DND-41 (cell line): ENCODE measurements at regions not wholly inside any gene's neighbourhood (a gene's known extent, or its start where the extent isn't known, plus 50 kb on each side); places are given as distances from the start of the nearest gene placed in this dataset.

Experiments
- EZH2 ChIP-seq: IDR thresholded peaks from 3 replicates; pipeline ENCODE4 v1.6.1; 2012; ENCODE audit warnings: borderline replicate concordance, low read depth, mild to moderate bottlenecking, moderate library complexity, low read length, inconsistent platforms; ENCODE audit not compliant: severe bottlenecking
- TF ChIP-seq, protein P1 (sequence below): IDR thresholded peaks from 2 replicates; pipeline ENCODE4 v1.5.1; 2012; ENCODE audit warnings: borderline replicate concordance, low read length, moderate library complexity, mild to moderate bottlenecking; ENCODE audit not compliant: poor library complexity, severe bottlenecking; ENCODE audit errors: extremely low read depth

DNA sequence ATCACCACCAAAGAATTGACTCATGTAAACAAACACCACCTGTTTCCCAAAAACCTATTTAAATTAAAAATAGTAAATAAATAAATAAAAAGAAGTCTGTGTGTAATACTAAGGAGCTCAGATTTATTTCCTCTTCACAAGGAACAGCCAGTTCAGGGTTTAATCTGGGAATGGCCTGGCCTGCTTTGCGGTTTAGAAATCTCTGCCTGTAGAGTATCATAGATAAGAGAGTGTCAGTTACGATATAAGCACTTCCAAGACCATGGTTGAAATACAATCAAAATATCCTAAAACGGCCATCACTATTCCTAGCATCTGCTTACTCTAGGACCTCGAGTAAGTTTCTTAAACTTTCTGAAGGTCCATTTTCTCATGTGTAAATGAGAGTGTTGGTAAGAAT, 274.4 kb downstream of the PLPP3 start:
- TF ChIP-seq, protein P1, sequence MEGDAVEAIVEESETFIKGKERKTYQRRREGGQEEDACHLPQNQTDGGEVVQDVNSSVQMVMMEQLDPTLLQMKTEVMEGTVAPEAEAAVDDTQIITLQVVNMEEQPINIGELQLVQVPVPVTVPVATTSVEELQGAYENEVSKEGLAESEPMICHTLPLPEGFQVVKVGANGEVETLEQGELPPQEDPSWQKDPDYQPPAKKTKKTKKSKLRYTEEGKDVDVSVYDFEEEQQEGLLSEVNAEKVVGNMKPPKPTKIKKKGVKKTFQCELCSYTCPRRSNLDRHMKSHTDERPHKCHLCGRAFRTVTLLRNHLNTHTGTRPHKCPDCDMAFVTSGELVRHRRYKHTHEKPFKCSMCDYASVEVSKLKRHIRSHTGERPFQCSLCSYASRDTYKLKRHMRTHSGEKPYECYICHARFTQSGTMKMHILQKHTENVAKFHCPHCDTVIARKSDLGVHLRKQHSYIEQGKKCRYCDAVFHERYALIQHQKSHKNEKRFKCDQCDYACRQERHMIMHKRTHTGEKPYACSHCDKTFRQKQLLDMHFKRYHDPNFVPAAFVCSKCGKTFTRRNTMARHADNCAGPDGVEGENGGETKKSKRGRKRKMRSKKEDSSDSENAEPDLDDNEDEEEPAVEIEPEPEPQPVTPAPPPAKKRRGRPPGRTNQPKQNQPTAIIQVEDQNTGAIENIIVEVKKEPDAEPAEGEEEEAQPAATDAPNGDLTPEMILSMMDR = no peak
- TF ChIP-seq EZH2 = no peak
